Activated T-helper 2 cell treated with anti-CD3 and anti-CD28 coated beads, Interferon-gamma antibody, Interleukin-2, Interleukin-4, amounts not matched to agents 10 μg/mL and 5 μg/mL and 100 μg/mL, durations not matched to agents 14 hours and 24 hours and 36 hours (primary cell): ENCODE measurements at regions not wholly inside any gene's neighbourhood (a gene's known extent, or its start where the extent isn't known, plus 50 kb on each side); places are given as distances from the start of the nearest gene placed in this dataset.

ENCODE experiments used
- DNase-seq: peaks from one replicate; pipeline ENCODE4 v3.0.0; 2021; ENCODE audit warnings: low spot score
- H3K27ac Mint-ChIP-seq: one replicate; pipeline ENCODE4 v1.8.0; 2021; ENCODE audit warnings: mixed read lengths
- H3K27me3 Mint-ChIP-seq: one replicate; pipeline ENCODE4 v1.8.0; 2021; ENCODE audit warnings: low read depth, mixed read lengths
- H3K36me3 Mint-ChIP-seq: one replicate; pipeline ENCODE4 v1.8.0; 2021; ENCODE audit warnings: low read depth, mixed read lengths
- H3K4me1 Mint-ChIP-seq: one replicate; pipeline ENCODE4 v1.8.0; 2021; ENCODE audit warnings: low read depth, mixed read lengths
- H3K4me3 Mint-ChIP-seq: one replicate; pipeline ENCODE4 v1.8.0; 2021; ENCODE audit warnings: low read depth, mild to moderate bottlenecking, moderate library complexity, mixed read lengths
- H3K9me3 Mint-ChIP-seq: one replicate; pipeline ENCODE4 v1.8.0; 2021; ENCODE audit warnings: mixed read lengths
- intact Hi-C: fragments of 100-400 bp; cut with micrococcal nuclease; formaldehyde crosslinking; loops from one replicate; pipeline ENCODE4 v1.15.1; 2023

GRCh38 chr20:6583134-6583738, 184.2 kb upstream of the BMP2 start:
- no peaks in the 10 kb centered on the region for H3K27me3 Mint-ChIP-seq
- H3K36me3 Mint-ChIP-seq = no peaks in the 10 kb centered on the region
- no peak for DNase-seq
- intact Hi-C loops = no loop called here
- no peaks in the 10 kb centered on the region for H3K9me3 Mint-ChIP-seq
- H3K4me3 Mint-ChIP-seq = no peak overlapping the region
- H3K4me1 Mint-ChIP-seq = no peaks in the 10 kb centered on the region
- H3K27ac Mint-ChIP-seq = no peak overlapping the region

- intact Hi-C loops = no loop called here
- no peak overlapping the region for H3K4me3 Mint-ChIP-seq
Observed at GRCh38 chr20:6582449-6582848, 185.0 kb upstream of the BMP2 start.

GRCh38 chr20:6580486-6580885, 187.0 kb upstream of the BMP2 start:
- no peak for DNase-seq
- no peak overlapping the region for H3K27ac Mint-ChIP-seq
- H3K36me3 Mint-ChIP-seq = no peaks in the 10 kb centered on the region
- intact Hi-C loops = no loop called here
- no peaks in the 10 kb centered on the region for H3K9me3 Mint-ChIP-seq
- no peak overlapping the region for H3K4me3 Mint-ChIP-seq
- no peaks in the 10 kb centered on the region for H3K27me3 Mint-ChIP-seq
- no peaks in the 10 kb centered on the region for H3K4me1 Mint-ChIP-seq

More at GRCh38 chr20:6582449-6582848, 185.0 kb upstream of the BMP2 start:
- no peaks in the 10 kb centered on the region for H3K27me3 Mint-ChIP-seq
- H3K36me3 Mint-ChIP-seq = no peaks in the 10 kb centered on the region
- no peaks in the 10 kb centered on the region for H3K4me1 Mint-ChIP-seq
- no peak for DNase-seq
- no peak overlapping the region for H3K27ac Mint-ChIP-seq
- no peaks in the 10 kb centered on the region for H3K9me3 Mint-ChIP-seq

- no peak for DNase-seq
- Mint-ChIP-seq H3K36me3 (no peaks in the 10 kb centered on the region), H3K4me3 (no peak overlapping the region), H3K27ac (no peak overlapping the region), H3K27me3 (no peaks in the 10 kb centered on the region), H3K9me3 (no peaks in the 10 kb centered on the region), H3K4me1 (no peaks in the 10 kb centered on the region)
- intact Hi-C loops = no loop called here
Observed at GRCh38 chr20:6579824-6580223, 187.7 kb upstream of the BMP2 start.

GRCh38 chr20:6579417-6579816, 188.1 kb upstream of the BMP2 start:
- DNase-seq = no peak
- no peaks in the 10 kb centered on the region for H3K9me3 Mint-ChIP-seq
- H3K27me3 Mint-ChIP-seq = no peaks in the 10 kb centered on the region
- H3K4me3 Mint-ChIP-seq = no peak overlapping the region
- intact Hi-C loops = no loop called here
- no peaks in the 10 kb centered on the region for H3K36me3 Mint-ChIP-seq
- no peak overlapping the region for H3K27ac Mint-ChIP-seq
- H3K4me1 Mint-ChIP-seq = no peaks in the 10 kb centered on the region

- intact Hi-C loops = no loop called here
- Mint-ChIP-seq H3K27me3 (no peaks in the 10 kb centered on the region), H3K4me3 (no peak overlapping the region), H3K36me3 (no peaks in the 10 kb centered on the region), H3K9me3 (no peaks in the 10 kb centered on the region), H3K27ac (no peak overlapping the region), H3K4me1 (no peaks in the 10 kb centered on the region)
- DNase-seq = no peak
Observed at GRCh38 chr20:6577451-6577850, 190.0 kb upstream of the BMP2 start.

GRCh38 chr20:6576726-6577125, 190.8 kb upstream of the BMP2 start:
- no peak overlapping the region for H3K4me3 Mint-ChIP-seq
- H3K27ac Mint-ChIP-seq = no peak overlapping the region
- no peaks in the 10 kb centered on the region for H3K4me1 Mint-ChIP-seq
- no peak for DNase-seq
- no peaks in the 10 kb centered on the region for H3K27me3 Mint-ChIP-seq
- intact Hi-C loops = no loop called here
- H3K9me3 Mint-ChIP-seq = no peaks in the 10 kb centered on the region
- H3K36me3 Mint-ChIP-seq = no peaks in the 10 kb centered on the region

- no peak overlapping the region for H3K4me3 Mint-ChIP-seq
- H3K27me3 Mint-ChIP-seq = no peaks in the 10 kb centered on the region
- intact Hi-C loops = no loop called here
- H3K27ac Mint-ChIP-seq = no peak overlapping the region
- H3K36me3 Mint-ChIP-seq = no peaks in the 10 kb centered on the region
- no peaks in the 10 kb centered on the region for H3K9me3 Mint-ChIP-seq
- no peak for DNase-seq
- H3K4me1 Mint-ChIP-seq = no peaks in the 10 kb centered on the region
Observed at GRCh38 chr20:6575912-6576401, 191.5 kb upstream of the BMP2 start.

GRCh38 chr20:6566821-6567220, 200.7 kb upstream of the BMP2 start:
- peaks cover 7% of the 10 kb centered on the region for H3K9me3 Mint-ChIP-seq
- DNase-seq = no peak
- no peak overlapping the region for H3K27ac Mint-ChIP-seq
- no peaks in the 10 kb centered on the region for H3K27me3 Mint-ChIP-seq
- no peaks in the 10 kb centered on the region for H3K36me3 Mint-ChIP-seq
- no peaks in the 10 kb centered on the region for H3K4me1 Mint-ChIP-seq
- intact Hi-C loops = no loop called here
- no peak overlapping the region for H3K4me3 Mint-ChIP-seq

GRCh38 chr20:6562111-6562510, 205.4 kb upstream of the BMP2 start:
- intact Hi-C loops = no loop called here
- no peaks in the 10 kb centered on the region for H3K4me1 Mint-ChIP-seq
- H3K27ac Mint-ChIP-seq = no peak overlapping the region
- no peaks in the 10 kb centered on the region for H3K36me3 Mint-ChIP-seq
- no peak for DNase-seq
- no peaks in the 10 kb centered on the region for H3K27me3 Mint-ChIP-seq
- no peaks in the 10 kb centered on the region for H3K9me3 Mint-ChIP-seq
- no peak overlapping the region for H3K4me3 Mint-ChIP-seq

GRCh38 chr20:6560978-6561377, 206.5 kb upstream of the BMP2 start:
- intact Hi-C loops = no loop called here
- Mint-ChIP-seq H3K27ac (no peak overlapping the region), H3K27me3 (no peaks in the 10 kb centered on the region)

GRCh38 chr20:6559791-6560190, 207.7 kb upstream of the BMP2 start:
- Mint-ChIP-seq H3K4me3 (no peak overlapping the region), H3K27ac (no peak overlapping the region), H3K9me3 (no peaks in the 10 kb centered on the region), H3K36me3 (no peaks in the 10 kb centered on the region), H3K4me1 (no peaks in the 10 kb centered on the region), H3K27me3 (no peaks in the 10 kb centered on the region)
- no peak for DNase-seq
- intact Hi-C loops = no loop called here

More at GRCh38 chr20:6560978-6561377, 206.5 kb upstream of the BMP2 start:
- Mint-ChIP-seq H3K4me1 (no peaks in the 10 kb centered on the region), H3K9me3 (no peaks in the 10 kb centered on the region), H3K4me3 (no peak overlapping the region), H3K36me3 (no peaks in the 10 kb centered on the region)
- no peak for DNase-seq

GRCh38 chr20:6558341-6558740, 209.1 kb upstream of the BMP2 start:
- Mint-ChIP-seq H3K27ac (no peak overlapping the region), H3K4me3 (no peak overlapping the region), H3K4me1 (no peaks in the 10 kb centered on the region), H3K27me3 (no peaks in the 10 kb centered on the region), H3K36me3 (no peaks in the 10 kb centered on the region), H3K9me3 (no peaks in the 10 kb centered on the region)
- no peak for DNase-seq
- intact Hi-C loops = no loop called here
